Sigmoid colon (tissue), 6 donors: ENCODE measurements at regions not wholly inside any gene's neighbourhood (a gene's known extent, or its start where the extent isn't known, plus 50 kb on each side); places are given as distances from the start of the nearest gene placed in this dataset.

Source experiments
- DNase-seq: peaks from one replicate; pipeline ENCODE4 v3.0.0-alpha.2; 2019
- H3K27ac ChIP-seq, 4 donors: fragments of 200-600 bp; sonication (generic); one replicate each; pipeline ENCODE4 v1.5.1; 2016 to 2019; ENCODE audit warnings: mild to moderate bottlenecking in 1 of 4
- H3K27me3 ChIP-seq, 3 donors: fragments of 200-600 bp; sonication (generic); one replicate each; pipeline ENCODE4 v1.5.1; 2019; ENCODE audit warnings: mild to moderate bottlenecking in 1 of 3
- H3K36me3 ChIP-seq, 4 donors: fragments of 200-600 bp; sonication (generic); one replicate each; pipeline ENCODE4 v1.5.1; 2016 to 2019
- H3K4me1 ChIP-seq, 4 donors: fragments of 200-600 bp; sonication (generic); one replicate each; pipeline ENCODE4 v1.5.1; 2017 to 2019
- H3K4me3 ChIP-seq, 4 donors: fragments of 200-600 bp; sonication (generic); one replicate each; pipeline ENCODE4 v1.5.1; 2017 to 2019; ENCODE audit warnings: mild to moderate bottlenecking in 2 of 4, moderate library complexity in 1 of 4
- H3K9me3 ChIP-seq, 4 donors: fragments of 200-600 bp in 3 of 4; sonication (generic) in 3 of 4; one replicate each; pipeline versions ENCODE4 v1.5.1 to v1.6.1; 2013 to 2019
- CTCF ChIP-seq, 4 experiments: fragments of 450-650 bp in 3 of 4; fragments of 200-600 bp in 1 of 4; IDR thresholded peaks; one replicate each; pipeline ENCODE4 v1.5.1; 2016 to 2019; ENCODE audit warnings: antibody characterized with exemption in 4 of 4, mild to moderate bottlenecking in 3 of 4, moderate library complexity in 2 of 4
- EP300 ChIP-seq, 4 donors: sonication (generic); formaldehyde crosslinking; IDR thresholded peaks; one replicate each; pipeline ENCODE4 v1.6.1; 2017; ENCODE audit warnings: antibody characterized with exemption in 4 of 4
- POLR2A ChIP-seq, 2 donors: fragments of 450-650 bp; IDR thresholded peaks; one replicate each; pipeline ENCODE4 v1.6.1; 2016; ENCODE audit warnings: antibody characterized with exemption in 2 of 2, mild to moderate bottlenecking in 2 of 2, moderate library complexity in 2 of 2
- POLR2AphosphoS5 ChIP-seq, 4 donors: sonication (generic); formaldehyde crosslinking; IDR thresholded peaks; one replicate each; pipeline ENCODE4 v1.6.1; 2017; ENCODE audit warnings: antibody characterized with exemption in 4 of 4
- WGBS, 2 donors: extraction: QIAGEN DNeasy Blood & Tissue Kit; methylation state at CpG; one replicate each; pipeline ENCODE4 v1.1.7; 2013; 5-methylcytosine and 5-hydroxymethylcytosine counted together
- intact Hi-C: fragments of 100-400 bp; cut with DNase I; formaldehyde crosslinking; loops from one replicate; pipeline ENCODE4 v1.15.1; 2023
- donor health status: healthy with polysubstance abuse.
- donor health status: healthy.

GRCh38 chr3:124599779-124600693 lies 130.2 kb upstream of the UMPS start:
- no peak for TF ChIP-seq CTCF (IDR thresholded peaks at IDR 0.05)
- no peak for TF ChIP-seq EP300 (IDR thresholded peaks at IDR 0.05)
- H3K9me3 ChIP-seq: no peaks in the 10 kb centered on the region
- 15 to 47% methylated on average over 4 of the region's 4 CpGs for WGBS, 2 donors
- intact Hi-C loops: no loop called here
- H3K36me3 ChIP-seq: no peaks in the 10 kb centered on the region
- H3K4me3 ChIP-seq: no peak overlapping the region
- no peak overlapping the region for H3K27ac ChIP-seq
- H3K27me3 ChIP-seq: no peaks in the 10 kb centered on the region
- no peak for DNase-seq
- H3K4me1 ChIP-seq: peaks cover 0 to 10% (median 4%) of the 10 kb centered on the region in 4 donors

- H3K27ac ChIP-seq: no peak overlapping the region
Measured at GRCh38 chr3:124600765-124601164, 129.5 kb upstream of the UMPS start.

GRCh38 chr3:124601190-124601589 lies 129.1 kb upstream of the UMPS start:
- no peak overlapping the region for H3K27ac ChIP-seq
- no peak overlapping the region for H3K4me3 ChIP-seq
- TF ChIP-seq POLR2A (IDR thresholded peaks at IDR 0.05): no peak
- no peak for TF ChIP-seq POLR2AphosphoS5 (IDR thresholded peaks at IDR 0.05)
- no peak for TF ChIP-seq CTCF (IDR thresholded peaks at IDR 0.05)
- TF ChIP-seq EP300 (IDR thresholded peaks at IDR 0.05): no peak
- whole genome bisulfite sequencing, 2 donors: 32 to 64% methylated on average over 2 of the region's 2 CpGs
- no peaks in the 10 kb centered on the region for H3K9me3 ChIP-seq
- no peak for DNase-seq
- no peaks in the 10 kb centered on the region for H3K36me3 ChIP-seq
- H3K4me1 ChIP-seq: peaks cover 0 to 9% (median 4%) of the 10 kb centered on the region in 4 donors
- H3K27me3 ChIP-seq: no peaks in the 10 kb centered on the region
- intact Hi-C loops: no loop called here

More at GRCh38 chr3:124600765-124601164, 129.5 kb upstream of the UMPS start:
- peaks cover 0 to 8% (median 3%) of the 10 kb centered on the region in 4 donors for H3K4me1 ChIP-seq
- no peak overlapping the region for H3K4me3 ChIP-seq
- H3K27me3 ChIP-seq: no peaks in the 10 kb centered on the region
- H3K9me3 ChIP-seq: no peaks in the 10 kb centered on the region
- no peak for DNase-seq
- TF ChIP-seq CTCF (IDR thresholded peaks at IDR 0.05) (no peak), POLR2A (IDR thresholded peaks at IDR 0.05) (no peak), EP300 (IDR thresholded peaks at IDR 0.05) (no peak), POLR2AphosphoS5 (IDR thresholded peaks at IDR 0.05) (no peak)
- 73 to 88% methylated on average over 4 of the region's 4 CpGs for WGBS, 2 donors
- H3K36me3 ChIP-seq: no peaks in the 10 kb centered on the region
- intact Hi-C loops: no loop called here

GRCh38 chr3:124602980-124603627 lies 127.1 kb upstream of the UMPS start:
- DNase-seq: no peak
- H3K9me3 ChIP-seq: no peaks in the 10 kb centered on the region
- intact Hi-C loops: no loop called here
- TF ChIP-seq POLR2AphosphoS5 (IDR thresholded peaks at IDR 0.05): no peak
- TF ChIP-seq CTCF (IDR thresholded peaks at IDR 0.05): no peak
- TF ChIP-seq POLR2A (IDR thresholded peaks at IDR 0.05): no peak
- TF ChIP-seq EP300 (IDR thresholded peaks at IDR 0.05): no peak
- no peak overlapping the region for H3K27ac ChIP-seq
- no peak overlapping the region for H3K4me3 ChIP-seq
- 69 to 86% methylated on average over 5 of the region's 5 CpGs for WGBS, 2 donors
- H3K27me3 ChIP-seq: no peaks in the 10 kb centered on the region
- H3K4me1 ChIP-seq: peaks cover 0 to 12% (median 4%) of the 10 kb centered on the region in 4 donors
- no peaks in the 10 kb centered on the region for H3K36me3 ChIP-seq
